Esophagus (tissue), 2 donors: ENCODE measurements at regions not wholly inside any gene's neighbourhood (a gene's known extent, or its start where the extent isn't known, plus 50 kb on each side); places are given as distances from the start of the nearest gene placed in this dataset.
"Not testable (repeated sequence)": the region's sequence is repeated elsewhere in the genome, so short reads cannot be mapped to it uniquely, and the experiment has no call there.

ENCODE experiments used
- H3K27ac ChIP-seq, 2 donors: one replicate each; pipeline ENCODE4 v1.5.1; 2013; ENCODE audit warnings: low read depth in 2 of 2, mild to moderate bottlenecking in 2 of 2, inconsistent platforms in 1 of 2, low read length in 1 of 2, moderate library complexity in 1 of 2
- H3K27me3 ChIP-seq, 2 donors: one replicate each; pipeline ENCODE4 v1.6.1; 2013; ENCODE audit warnings: low read length in 2 of 2, control low read depth in 1 of 2, mild to moderate bottlenecking in 1 of 2; ENCODE audit not compliant: insufficient read depth in 2 of 2, control insufficient read depth in 1 of 2
- H3K36me3 ChIP-seq, 2 donors: one replicate each; pipeline ENCODE4 v1.6.1; 2013; ENCODE audit warnings: low read length in 1 of 2; ENCODE audit not compliant: control insufficient read depth in 2 of 2, insufficient read depth in 2 of 2
- H3K4me1 ChIP-seq, 2 donors: one replicate each; pipeline ENCODE4 v1.6.1; 2013; ENCODE audit warnings: low read length in 1 of 2; ENCODE audit not compliant: control insufficient read depth in 2 of 2, insufficient read depth in 2 of 2
- H3K4me3 ChIP-seq, 2 donors: one replicate each; pipeline ENCODE4 v1.5.1; 2013; ENCODE audit warnings: low read length in 2 of 2, mild to moderate bottlenecking in 2 of 2, low read depth in 1 of 2, moderate library complexity in 1 of 2
- H3K9me3 ChIP-seq, 2 donors: one replicate each; pipeline ENCODE4 v1.6.1; 2013; ENCODE audit warnings: mild to moderate bottlenecking in 2 of 2, low read depth in 1 of 2, low read length in 1 of 2, moderate library complexity in 1 of 2; ENCODE audit not compliant: control insufficient read depth in 2 of 2, insufficient read depth in 1 of 2
- WGBS, 2 donors: extraction: QIAGEN DNeasy Blood & Tissue Kit; methylation state at CpG; one replicate each; pipeline ENCODE4 v1.1.7; 2013; 5-methylcytosine and 5-hydroxymethylcytosine counted together
- donor health status: healthy with polysubstance abuse.
- donor health status: Bipolar disorder and iron deficiency.

- H3K9me3 ChIP-seq, result no peaks in the 10 kb centered on the region
- no peaks in the 10 kb centered on the region for H3K36me3 ChIP-seq
- no peak overlapping the region for H3K27ac ChIP-seq
- no peaks in the 10 kb centered on the region for H3K4me1 ChIP-seq
- WGBS, 2 donors, result 37 to 45% methylated on average over 8 of the region's 8 CpGs
- H3K4me3 ChIP-seq, result no peak overlapping the region
- no peaks in the 10 kb centered on the region for H3K27me3 ChIP-seq
Measured at GRCh38 chr3:139121513-139122220, 77.0 kb upstream of the PRR23C start.

GRCh38 chr3:139122221-139122581, 77.5 kb upstream of the PRR23C start:
- WGBS, 2 donors, result 57 to 71% methylated on average over 3 of the region's 3 CpGs
- H3K9me3 ChIP-seq, result no peaks in the 10 kb centered on the region
- H3K36me3 ChIP-seq, result no peaks in the 10 kb centered on the region
- no peaks in the 10 kb centered on the region for H3K27me3 ChIP-seq
- H3K27ac ChIP-seq, result no peak overlapping the region
- no peak overlapping the region for H3K4me3 ChIP-seq
- H3K4me1 ChIP-seq, result no peaks in the 10 kb centered on the region

GRCh38 chr3:139122612-139123011, 77.9 kb upstream of the PRR23C start:
- Histone ChIP-seq H3K4me1 (no peaks in the 10 kb centered on the region), H3K9me3 (no peaks in the 10 kb centered on the region), H3K36me3 (no peaks in the 10 kb centered on the region), H3K4me3 (no peak overlapping the region), H3K27me3 (no peaks in the 10 kb centered on the region), H3K27ac (no peak overlapping the region)
- WGBS, 2 donors, result 90 to 95% methylated on average over 2 of the region's 2 CpGs

GRCh38 chr3:139123377-139124095, 78.8 kb upstream of the PRR23C start:
- no peaks in the 10 kb centered on the region for H3K9me3 ChIP-seq
- no peaks in the 10 kb centered on the region for H3K4me1 ChIP-seq
- H3K4me3 ChIP-seq, result no peak overlapping the region
- H3K27ac ChIP-seq, result no peak overlapping the region
- H3K36me3 ChIP-seq, result no peaks in the 10 kb centered on the region
- no peaks in the 10 kb centered on the region for H3K27me3 ChIP-seq
- 74 to 77% methylated on average over 10 of the region's 10 CpGs for WGBS, 2 donors

GRCh38 chr3:139124197-139124596, 79.5 kb upstream of the PRR23C start:
- H3K27ac ChIP-seq, result no peak overlapping the region

GRCh38 chr3:139127101-139127500, 82.4 kb upstream of the PRR23C start:
- whole genome bisulfite sequencing, 2 donors, result 71 to 95% methylated on average over 1 of the region's 1 CpG
- Histone ChIP-seq H3K4me3 (no peak overlapping the region), H3K9me3 (no peaks in the 10 kb centered on the region), H3K36me3 (no peaks in the 10 kb centered on the region), H3K27ac (no peak overlapping the region), H3K4me1 (no peaks in the 10 kb centered on the region), H3K27me3 (no peaks in the 10 kb centered on the region)

More at GRCh38 chr3:139124197-139124596, 79.5 kb upstream of the PRR23C start:
- H3K4me1 ChIP-seq, result no peaks in the 10 kb centered on the region
- no peak overlapping the region for H3K4me3 ChIP-seq
- H3K36me3 ChIP-seq, result no peaks in the 10 kb centered on the region
- H3K9me3 ChIP-seq, result no peaks in the 10 kb centered on the region
- WGBS, 2 donors, result 81 to 83% methylated on average over 2 of the region's 2 CpGs
- H3K27me3 ChIP-seq, result no peaks in the 10 kb centered on the region

- H3K4me3 ChIP-seq, H3K27ac ChIP-seq, H3K27me3 ChIP-seq, H3K9me3 ChIP-seq, H3K4me1 ChIP-seq, H3K36me3 ChIP-seq: not testable (repeated sequence)
- WGBS, 2 donors, result 93 to 95% methylated on average over 12 of the region's 12 CpGs
Measured at GRCh38 chr3:139127629-139128028, 82.9 kb upstream of the PRR23C start.

- H3K4me3 ChIP-seq, result no peak overlapping the region
- 92 to 96% methylated on average over 2 of the region's 2 CpGs for WGBS, 2 donors
- H3K4me1 ChIP-seq, result no peaks in the 10 kb centered on the region
- H3K36me3 ChIP-seq, result no peaks in the 10 kb centered on the region
- no peaks in the 10 kb centered on the region for H3K9me3 ChIP-seq
- H3K27ac ChIP-seq, result no peak overlapping the region
- no peaks in the 10 kb centered on the region for H3K27me3 ChIP-seq
Measured at GRCh38 chr3:139128803-139129202, 84.1 kb upstream of the PRR23C start.

GRCh38 chr3:139129892-139130291, 85.2 kb upstream of the PRR23C start:
- 77 to 87% methylated on average over 2 of the region's 2 CpGs for WGBS, 2 donors
- Histone ChIP-seq H3K27ac (no peak overlapping the region), H3K27me3 (no peaks in the 10 kb centered on the region), H3K4me3 (no peak overlapping the region), H3K36me3 (no peaks in the 10 kb centered on the region), H3K9me3 (no peaks in the 10 kb centered on the region), H3K4me1 (no peaks in the 10 kb centered on the region)
